ENCODE measurements at regions not wholly inside any gene's neighbourhood (a gene's known extent, or its start where the extent isn't known, plus 50 kb on each side); places are given as distances from the start of the nearest gene placed in this dataset.

DNA sequence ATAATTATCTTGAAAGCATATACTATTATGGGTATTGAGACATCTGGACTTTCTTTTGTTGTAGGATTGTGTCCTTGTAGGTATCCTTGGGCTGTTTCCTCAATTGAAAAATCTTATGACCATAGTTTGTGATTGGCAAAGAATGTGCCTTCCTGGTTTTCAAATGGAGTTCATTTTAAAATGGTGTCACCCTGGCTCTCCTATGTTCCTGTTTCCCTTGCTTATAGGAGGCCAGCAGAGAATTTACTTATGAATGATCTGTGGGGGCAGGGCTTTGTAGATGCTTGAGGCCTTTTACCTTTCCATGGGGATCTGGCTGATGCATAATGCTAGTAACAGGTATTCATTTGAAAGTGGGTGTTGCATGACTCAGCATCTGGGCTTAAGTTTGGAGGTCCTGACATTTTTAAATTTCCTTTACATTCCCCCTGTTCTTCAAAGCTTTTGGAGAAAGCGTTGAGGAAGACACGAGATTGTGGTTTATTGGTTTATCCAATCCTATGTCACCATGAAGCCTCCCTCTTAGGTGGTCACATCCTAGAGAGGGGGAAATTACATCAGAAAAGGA is 135.0 kb upstream of the PROKR2 start:
- TF ChIP-seq MAZ (IDR thresholded peaks at IDR 0.05; ENCODE audit: borderline replicate concordance, low read depth, low read length) (no peak), SMC3 (IDR thresholded peaks at IDR 0.05) (no peak), BHLHE40 (IDR thresholded peaks at IDR 0.05; ENCODE audit: low read depth, low read length) (no peak), MYC (IDR thresholded peaks at IDR 0.05; ENCODE audit: borderline replicate concordance, low read length) (no peak), BCL3 (IDR thresholded peaks at IDR 0.05) (no peak), NPAS2 (CRISPR knock-in tag; IDR thresholded peaks at IDR 0.05; ENCODE audit: borderline replicate concordance) (peak; percentile 50; the same call in 1 of the 2 replicates)
- TF ChIP-seq, protein P1, sequence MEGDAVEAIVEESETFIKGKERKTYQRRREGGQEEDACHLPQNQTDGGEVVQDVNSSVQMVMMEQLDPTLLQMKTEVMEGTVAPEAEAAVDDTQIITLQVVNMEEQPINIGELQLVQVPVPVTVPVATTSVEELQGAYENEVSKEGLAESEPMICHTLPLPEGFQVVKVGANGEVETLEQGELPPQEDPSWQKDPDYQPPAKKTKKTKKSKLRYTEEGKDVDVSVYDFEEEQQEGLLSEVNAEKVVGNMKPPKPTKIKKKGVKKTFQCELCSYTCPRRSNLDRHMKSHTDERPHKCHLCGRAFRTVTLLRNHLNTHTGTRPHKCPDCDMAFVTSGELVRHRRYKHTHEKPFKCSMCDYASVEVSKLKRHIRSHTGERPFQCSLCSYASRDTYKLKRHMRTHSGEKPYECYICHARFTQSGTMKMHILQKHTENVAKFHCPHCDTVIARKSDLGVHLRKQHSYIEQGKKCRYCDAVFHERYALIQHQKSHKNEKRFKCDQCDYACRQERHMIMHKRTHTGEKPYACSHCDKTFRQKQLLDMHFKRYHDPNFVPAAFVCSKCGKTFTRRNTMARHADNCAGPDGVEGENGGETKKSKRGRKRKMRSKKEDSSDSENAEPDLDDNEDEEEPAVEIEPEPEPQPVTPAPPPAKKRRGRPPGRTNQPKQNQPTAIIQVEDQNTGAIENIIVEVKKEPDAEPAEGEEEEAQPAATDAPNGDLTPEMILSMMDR (IDR thresholded peaks at IDR 0.05), result no peak
